SK-N-DZ (cell line): ENCODE measurements at regions not wholly inside any gene's neighbourhood (a gene's known extent, or its start where the extent isn't known, plus 50 kb on each side); places are given as distances from the start of the nearest gene placed in this dataset.
A peak's percentile ranks its signal among the peaks of the same experiment; 100 is the strongest.

Experiments used
- DNase-seq: peaks from one replicate; pipeline ENCODE4 v3.0.0-alpha.2; 2015; ENCODE audit warnings: low spot score

GRCh38 chr2:196439760-196440159, 199.8 kb upstream of the CCDC150 start:
- DNase-seq: no peak

- no peak for DNase-seq
Observed at GRCh38 chr2:196440413-196440812, 199.1 kb upstream of the CCDC150 start.

GRCh38 chr2:196441527-196441926, 198.0 kb upstream of the CCDC150 start:
- DNase-seq: no peak

- no peak for DNase-seq
Observed at GRCh38 chr2:196442211-196442610, 197.3 kb upstream of the CCDC150 start.

- no peak for DNase-seq
Observed at GRCh38 chr2:196444442-196444841, 195.1 kb upstream of the CCDC150 start.

GRCh38 chr2:196445991-196446390, 193.5 kb upstream of the CCDC150 start:
- DNase-seq: no peak

GRCh38 chr2:196448407-196449079, 191.0 kb upstream of the CCDC150 start:
- DNase-seq: no peak

- no peak for DNase-seq
Observed at GRCh38 chr2:196449083-196449482, 190.4 kb upstream of the CCDC150 start.

- DNase-seq: no peak
Observed at GRCh38 chr2:196452758-196453157, 186.8 kb upstream of the CCDC150 start.

- DNase-seq: peak; percentile 40
Observed at GRCh38 chr2:196453613-196454047, 185.9 kb upstream of the CCDC150 start.

- DNase-seq: no peak
Observed at GRCh38 chr2:196454492-196454891, 185.0 kb upstream of the CCDC150 start.

- no peak for DNase-seq
Observed at GRCh38 chr2:196459539-196459938, 180.0 kb upstream of the CCDC150 start.

- no peak for DNase-seq
Observed at GRCh38 chr2:196463706-196464105, 175.8 kb upstream of the CCDC150 start.

GRCh38 chr2:196464311-196464710, 175.2 kb upstream of the CCDC150 start:
- no peak for DNase-seq

- no peak for DNase-seq
Observed at GRCh38 chr2:196466581-196466980, 172.9 kb upstream of the CCDC150 start.

- DNase-seq: no peak
Observed at GRCh38 chr2:196468394-196468793, 171.1 kb upstream of the CCDC150 start.

GRCh38 chr2:196473617-196474016, 165.9 kb upstream of the CCDC150 start:
- DNase-seq: no peak

GRCh38 chr2:196475611-196476010, 163.9 kb upstream of the CCDC150 start:
- DNase-seq: no peak

GRCh38 chr2:196478588-196478987, 160.9 kb upstream of the CCDC150 start:
- no peak for DNase-seq

GRCh38 chr2:196479350-196479749, 160.2 kb upstream of the CCDC150 start:
- DNase-seq: no peak

- no peak for DNase-seq
Observed at GRCh38 chr2:196480653-196481323, 158.7 kb upstream of the CCDC150 start.

- DNase-seq: no peak
Observed at GRCh38 chr2:196481324-196481697, 158.2 kb upstream of the CCDC150 start.
